ENCODE measurements at regions not wholly inside any gene's neighbourhood (a gene's known extent, or its start where the extent isn't known, plus 50 kb on each side); places are given as distances from the start of the nearest gene placed in this dataset.

DNA sequence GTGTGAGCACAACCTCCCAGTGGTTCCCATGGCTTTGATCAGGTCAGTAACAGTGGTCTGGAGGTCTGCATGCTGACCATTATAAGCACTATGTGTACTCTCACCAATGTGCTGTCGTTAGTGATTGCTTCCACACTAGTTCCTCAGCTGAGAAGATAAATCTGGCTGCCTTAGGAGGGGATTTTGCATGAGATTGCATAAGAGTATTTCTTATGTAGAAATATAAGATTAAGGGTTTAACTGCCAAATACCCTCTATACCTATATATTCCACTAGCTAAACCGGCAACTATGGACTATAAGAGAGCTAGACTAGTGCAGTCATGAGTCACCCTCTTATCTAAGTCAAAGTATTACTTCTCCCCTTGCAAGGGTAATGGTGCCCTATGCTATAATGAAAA lies 580.2 kb downstream of the CDH11 start:
- H3K27ac ChIP-seq, result no peak overlapping the region
- no peak overlapping the region for H3K4me3 ChIP-seq (ENCODE audit: low read depth, low read length)
- DNase-seq, result no peak
- no peaks in the 10 kb centered on the region for H3K9me3 ChIP-seq (ENCODE audit: severe bottlenecking)
- no peak for TF ChIP-seq CTCF (IDR thresholded peaks at IDR 0.05; ENCODE audit: low read depth, low read length)
- no peaks in the 10 kb centered on the region for H3K27me3 ChIP-seq (ENCODE audit: insufficient read depth, low read depth, severe bottlenecking)
- no peaks in the 10 kb centered on the region for H3K36me3 ChIP-seq

DNA sequence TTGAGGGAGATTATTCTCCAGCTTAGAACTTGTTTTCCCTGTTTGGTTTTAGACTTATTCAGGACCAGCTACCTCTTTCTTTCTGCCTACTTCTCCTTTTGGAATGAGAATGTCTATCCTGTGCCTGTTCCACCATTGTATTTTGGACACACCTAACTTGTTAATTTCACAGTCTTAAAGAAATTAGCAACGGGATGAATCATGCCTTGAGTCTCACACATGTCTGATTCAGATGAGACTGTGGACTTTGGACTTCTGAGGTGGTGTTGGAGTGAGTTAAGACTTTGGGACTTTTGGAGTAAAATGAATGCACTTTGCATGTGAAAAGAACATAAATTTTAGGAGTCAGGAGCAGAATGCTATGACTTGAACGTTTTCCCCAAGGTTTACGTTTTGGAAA lies 581.4 kb downstream of the CDH11 start:
- no peak for TF ChIP-seq CTCF (IDR thresholded peaks at IDR 0.05; ENCODE audit: low read depth, low read length)
- Histone ChIP-seq H3K36me3 (no peaks in the 10 kb centered on the region), H3K27me3 (ENCODE audit: insufficient read depth, low read depth, severe bottlenecking) (no peaks in the 10 kb centered on the region), H3K4me3 (ENCODE audit: low read depth, low read length) (no peak overlapping the region), H3K9me3 (ENCODE audit: severe bottlenecking) (no peaks in the 10 kb centered on the region), H3K27ac (no peak overlapping the region)
- DNase-seq, result no peak

GRCh38 chr16:64539811-64540371 lies 582.0 kb downstream of the CDH11 start:
- TF ChIP-seq CTCF (IDR thresholded peaks at IDR 0.05; ENCODE audit: low read depth, low read length), result no peak
- Histone ChIP-seq H3K36me3 (no peaks in the 10 kb centered on the region), H3K4me3 (ENCODE audit: low read depth, low read length) (no peak overlapping the region), H3K27me3 (ENCODE audit: insufficient read depth, low read depth, severe bottlenecking) (no peaks in the 10 kb centered on the region), H3K27ac (no peak overlapping the region), H3K9me3 (ENCODE audit: severe bottlenecking) (no peaks in the 10 kb centered on the region)
- no peak for DNase-seq

DNA sequence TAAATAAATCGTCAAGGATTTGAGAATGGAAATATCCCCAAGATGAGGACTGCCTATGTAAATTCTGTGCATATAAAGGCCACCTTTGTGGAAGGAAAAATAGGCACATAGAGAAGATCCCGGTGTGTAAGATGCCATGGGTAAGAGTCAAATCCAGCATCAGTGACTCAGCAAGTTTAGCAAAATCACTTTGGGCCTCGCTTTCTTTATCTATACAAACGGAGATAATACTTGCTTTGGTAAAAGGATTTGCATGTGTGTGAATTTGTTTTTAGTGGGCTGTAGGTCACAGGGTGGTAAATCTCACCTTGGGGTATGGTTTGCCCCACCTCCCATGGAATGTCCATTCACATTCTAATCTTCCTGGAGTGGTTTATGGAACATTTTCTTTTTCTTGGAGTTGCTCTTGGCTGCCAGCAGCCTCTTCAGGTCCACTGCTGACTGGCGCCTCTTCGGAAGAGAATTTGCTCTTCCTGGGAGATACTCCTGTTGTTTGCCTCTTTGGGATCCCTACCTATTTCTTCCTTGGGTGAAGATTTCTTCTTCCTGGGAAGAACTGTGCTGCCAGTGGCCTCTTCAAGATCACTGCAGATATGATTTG lies 587.6 kb downstream of the CDH11 start:
- no peak overlapping the region for H3K4me3 ChIP-seq (ENCODE audit: low read depth, low read length)
- TF ChIP-seq CTCF (IDR thresholded peaks at IDR 0.05; ENCODE audit: low read depth, low read length), result no peak
- no peaks in the 10 kb centered on the region for H3K9me3 ChIP-seq (ENCODE audit: severe bottlenecking)
- no peak for DNase-seq
- no peak overlapping the region for H3K27ac ChIP-seq
- H3K27me3 ChIP-seq (ENCODE audit: insufficient read depth, low read depth, severe bottlenecking), result no peaks in the 10 kb centered on the region
- no peaks in the 10 kb centered on the region for H3K36me3 ChIP-seq

GRCh38 chr16:64532691-64533090 lies 589.2 kb downstream of the CDH11 start:
- no peak overlapping the region for H3K4me3 ChIP-seq (ENCODE audit: low read depth, low read length)
- no peak for DNase-seq
- no peak overlapping the region for H3K27ac ChIP-seq
- H3K27me3 ChIP-seq (ENCODE audit: insufficient read depth, low read depth, severe bottlenecking), result no peaks in the 10 kb centered on the region
- no peaks in the 10 kb centered on the region for H3K9me3 ChIP-seq (ENCODE audit: severe bottlenecking)
- H3K36me3 ChIP-seq, result no peaks in the 10 kb centered on the region
- no peak for TF ChIP-seq CTCF (IDR thresholded peaks at IDR 0.05; ENCODE audit: low read depth, low read length)

GRCh38 chr16:64532117-64532516 lies 589.7 kb downstream of the CDH11 start:
- TF ChIP-seq CTCF (IDR thresholded peaks at IDR 0.05; ENCODE audit: low read depth, low read length), result no peak
- no peak overlapping the region for H3K4me3 ChIP-seq (ENCODE audit: low read depth, low read length)
- no peaks in the 10 kb centered on the region for H3K27me3 ChIP-seq (ENCODE audit: insufficient read depth, low read depth, severe bottlenecking)
- H3K27ac ChIP-seq, result no peak overlapping the region
- no peak for DNase-seq
- H3K36me3 ChIP-seq, result no peaks in the 10 kb centered on the region
- no peaks in the 10 kb centered on the region for H3K9me3 ChIP-seq (ENCODE audit: severe bottlenecking)
